GM12878 (cell line): ENCODE measurements at regions not wholly inside any gene's neighbourhood (a gene's known extent, or its start where the extent isn't known, plus 50 kb on each side); places are given as distances from the start of the nearest gene placed in this dataset.
A peak's percentile ranks its signal among the peaks of the same experiment; 100 is the strongest.

Experiments used
- ATAC-seq: fragments of 200-7000 bp; cut with Tn5 transposase; 3 replicates; pipeline ENCODE4 v1.9.1; 2020; ENCODE audit warnings: mild to moderate bottlenecking, moderate library complexity
- BruUV-seq: library from RNA; stranded (reverse); fragments of 400-500 nt; replicated peaks from 2 replicates; lab custom pipeline; 2021; lab: Mats Ljungman, UMichigan
- CTCF ChIA-PET: fragments of 300-600 bp; sonication (Branson Sonifier 250); formaldehyde crosslinking; extraction: SDS; loops from one replicate; lab custom pipeline; 2021; ENCODE audit warnings: inconsistent platforms; lab: Yijun Ruan, JAX
- POLR2A ChIA-PET: fragments of 350-600 bp; formaldehyde crosslinking; extraction: SDS; loops from one replicate; lab custom pipeline; 2021; ENCODE audit warnings: inconsistent platforms; lab: Charles Lee
- RAD21 ChIA-PET: fragments of 300-600 bp; sonication (Branson Sonifier 250); formaldehyde crosslinking; loops from one replicate; lab custom pipeline; 2023; ENCODE audit warnings: antibody characterized with exemption; ENCODE audit not compliant: unreplicated experiment; lab: Charles Lee
- SMC1A ChIA-PET: fragments of 300-600 bp; sonication (Branson Sonifier 250); formaldehyde crosslinking; loops from one replicate; lab custom pipeline; 2023; ENCODE audit not compliant: unreplicated experiment, uncharacterized antibody; lab: Charles Lee
- DNase-seq: peaks from one replicate; pipeline ENCODE4 v3.0.0-alpha.2; 2011; ENCODE audit warnings: low read depth, low spot score
- FAIRE-seq: peaks from 3 replicates; lab custom pipeline; 2011; peaks lifted over from hg19 to GRCh38; lab: Jason Lieb, UNC
- H2AFZ ChIP-seq: 2 replicates; pipeline ENCODE4 v1.6.0; 2011; ENCODE audit warnings: low read depth, low read length, control low read depth; ENCODE audit not compliant: control insufficient read depth
- H3K27ac ChIP-seq: 2 replicates; pipeline ENCODE4 v1.5.1; 2011; ENCODE audit warnings: control low read depth; ENCODE audit not compliant: control insufficient read depth, insufficient read depth
- H3K27me3 ChIP-seq, 2 experiments: replicated peaks in 1 of 2; 2 replicates each; pipeline versions ENCODE4 v1.6.0 to v1.6.1; 2011; ENCODE audit warnings: low read length in 1 of 2; ENCODE audit not compliant: control insufficient read depth in 2 of 2, insufficient read depth in 2 of 2
- H3K36me3 ChIP-seq, 2 experiments: 2 replicates each; pipeline ENCODE4 v1.5.1; 2011; ENCODE audit warnings: low read length in 1 of 2; ENCODE audit not compliant: control insufficient read depth in 2 of 2, insufficient read depth in 2 of 2
- H3K4me1 ChIP-seq: 2 replicates; pipeline ENCODE4 v1.6.1; 2011; ENCODE audit warnings: mild to moderate bottlenecking, low read length, moderate library complexity, mixed read lengths; ENCODE audit not compliant: control insufficient read depth, insufficient read depth
- H3K4me2 ChIP-seq: 2 replicates; pipeline ENCODE4 v1.6.0; 2011; ENCODE audit warnings: control low read depth; ENCODE audit not compliant: control insufficient read depth, insufficient read depth
- H3K4me3 ChIP-seq: fragments of 200-600 bp; sonication (generic); 2 replicates; pipeline ENCODE4 v1.5.1; 2016
- H3K79me2 ChIP-seq: 2 replicates; pipeline ENCODE4 v1.6.0; 2011; ENCODE audit warnings: low read length; ENCODE audit not compliant: control insufficient read depth, insufficient read depth
- H3K9ac ChIP-seq: 2 replicates; pipeline ENCODE4 v1.8.0; 2011; ENCODE audit warnings: low read length, control low read depth, mixed read lengths; ENCODE audit not compliant: control insufficient read depth, insufficient read depth
- H3K9me3 ChIP-seq: replicated peaks from 3 replicates; pipeline ENCODE4 v1.5.1; 2011; ENCODE audit warnings: mild to moderate bottlenecking, low read length; ENCODE audit not compliant: control insufficient read depth, insufficient read depth
- H4K20me1 ChIP-seq: 2 replicates; pipeline ENCODE4 v1.6.0; 2011; ENCODE audit not compliant: control insufficient read depth, insufficient read depth
- ATF7 ChIP-seq: fragments of 450-650 bp; IDR thresholded peaks from 2 replicates; pipeline ENCODE4 v1.6.1; 2016; ENCODE audit warnings: low read depth, mild to moderate bottlenecking
- CTCF ChIP-seq, 3 experiments: IDR thresholded peaks in 2 of 3; conservative IDR thresholded peaks in 1 of 3; 2 replicates each; pipeline ENCODE4 v1.5.1; 2011; ENCODE audit warnings: low read depth in 3 of 3, low read length in 3 of 3, mild to moderate bottlenecking in 3 of 3, control low read depth in 2 of 3, moderate library complexity in 2 of 3, inconsistent platforms in 1 of 3, mixed read lengths in 1 of 3; ENCODE audit not compliant: control insufficient read depth in 2 of 3, insufficient read depth in 1 of 3; ENCODE audit errors: extremely low read depth in 1 of 3
- RAD21 ChIP-seq: IDR thresholded peaks from 2 replicates; pipeline ENCODE4 v1.6.1; 2011; ENCODE audit warnings: mild to moderate bottlenecking, low read depth, low read length, moderate library complexity; ENCODE audit not compliant: insufficient read depth
- SRF ChIP-seq, 2 experiments: IDR thresholded peaks; 2 replicates each; pipeline ENCODE4 v1.6.1; 2011; ENCODE audit warnings: low read depth in 2 of 2, low read length in 2 of 2, mild to moderate bottlenecking in 1 of 2, moderate library complexity in 1 of 2
- TCF7 ChIP-seq: IDR thresholded peaks from 2 replicates; pipeline ENCODE4 v1.6.1; 2014; ENCODE audit warnings: antibody characterized with exemption, borderline replicate concordance
- WGBS: methylation state at CpG from one replicate; pipeline ENCODE4 v1.1.6; 2016; ENCODE audit warnings: low lambda C conversion rate; ENCODE audit not compliant: insufficient replicate concordance, insufficient coverage; ENCODE audit errors: missing lambda C conversion rate; 5-methylcytosine and 5-hydroxymethylcytosine counted together
- in situ Hi-C: fragments of 300-500 bp; cut with MboI; formaldehyde crosslinking; loops from 9 replicates; pipeline ENCODE4 v1.14.3; 2018; ENCODE audit warnings: mixed read lengths
- intact Hi-C: fragments of 100-400 bp; cut with micrococcal nuclease; formaldehyde crosslinking; loops from one replicate; pipeline ENCODE4 v1.14.2; 2022; ENCODE audit not compliant: unreplicated experiment

- intact Hi-C loops = no loop called here
- BruUV-seq = no TSS peak
- in situ Hi-C loops = no loop called here
- H3K9ac ChIP-seq = no peak overlapping the region
- FAIRE-seq (no peak), DNase-seq (no peak)
- SMC1A ChIA-PET = no interaction called here
- H3K4me1 ChIP-seq = no peaks in the 10 kb centered on the region
- no peak overlapping the region for H2AFZ ChIP-seq
- no peak overlapping the region for H3K4me3 ChIP-seq
- no peaks in the 10 kb centered on the region for H3K9me3 ChIP-seq
- TF ChIP-seq RAD21 (peak; percentile 11; the same call in 1 of the 2 replicates), TCF7 (no peak), CTCF (IDR thresholded peaks at IDR 0.05 in 2 of 3, conservative IDR thresholded peaks at IDR 0.05 in 1 of 3; ENCODE audit: control insufficient read depth in 2 of 3, extremely low read depth in 1 of 3, insufficient read depth in 1 of 3, low read depth in 3 of 3, low read length in 3 of 3) (0 out of 6 replicates have a peak, but pooled peaks of 1 of the 3 experiments have one; percentile 3)
- TF ChIP-seq, all 136 proteins: peak for 2
- 0% methylated on average over 1 of the region's 1 CpG for WGBS
- Histone ChIP-seq H3K4me2 (no peak overlapping the region), H3K27ac (no peak overlapping the region), H3K27me3 (no peaks in the 10 kb centered on the region; a peak in 1 of 4 replicates), H3K79me2 (no peaks in the 10 kb centered on the region), H3K36me3 (no peaks in the 10 kb centered on the region), H4K20me1 (no peaks in the 10 kb centered on the region)
- RAD21 ChIA-PET = no interaction called here
- CTCF ChIA-PET = no interaction called here
- no peak; the same call in 2 of the 3 replicates for ATAC-seq
- POLR2A ChIA-PET = no interaction called here
Measured at GRCh38 chr7:49635800-49636199, 137.6 kb upstream of the VWC2 start.

- Histone ChIP-seq H3K9me3 (no peaks in the 10 kb centered on the region), H2AFZ (no peak overlapping the region), H3K4me2 (no peak overlapping the region), H3K4me3 (no peak overlapping the region), H3K27me3 (no peaks in the 10 kb centered on the region; a peak in 1 of 4 replicates), H4K20me1 (no peaks in the 10 kb centered on the region), H3K9ac (no peak overlapping the region), H3K4me1 (no peaks in the 10 kb centered on the region), H3K27ac (no peak overlapping the region), H3K36me3 (no peaks in the 10 kb centered on the region), H3K79me2 (no peaks in the 10 kb centered on the region)
- intact Hi-C loops = no loop called here
- DNase-seq (no peak), FAIRE-seq (no peak), ATAC-seq (no peak)
- CTCF ChIA-PET = no interaction called here
- TF ChIP-seq ATF7 = no peak
- no peak for TF ChIP-seq SRF (IDR thresholded peaks at IDR 0.05; ENCODE audit: low read depth in 2 of 2, low read length in 2 of 2)
- no peak for TF ChIP-seq CTCF (IDR thresholded peaks at IDR 0.05 in 2 of 3, conservative IDR thresholded peaks at IDR 0.05 in 1 of 3; ENCODE audit: control insufficient read depth in 2 of 3, extremely low read depth in 1 of 3, insufficient read depth in 1 of 3, low read depth in 3 of 3, low read length in 3 of 3)
- SMC1A ChIA-PET = no interaction called here
- RAD21 ChIA-PET = no interaction called here
- POLR2A ChIA-PET = no interaction called here
- WGBS = 51% methylated on average over 3 of the region's 3 CpGs
- in situ Hi-C loops = no loop called here
- BruUV-seq = no TSS peak
Measured at GRCh38 chr7:49636400-49636799, 137.0 kb upstream of the VWC2 start.
